ENCODE measurements at regions not wholly inside any gene's neighbourhood (a gene's known extent, or its start where the extent isn't known, plus 50 kb on each side); places are given as distances from the start of the nearest gene placed in this dataset.

GRCh38 chr5:29697785-29698414 is 1495.6 kb upstream of the CDH6 start:
- H3K79me2 ChIP-seq (ENCODE audit: low read length) = no peaks in the 10 kb centered on the region
- no peaks in the 10 kb centered on the region for H3K27me3 ChIP-seq (ENCODE audit: low read depth, low read length)
- no peak for TF ChIP-seq EZH2phosphoT487 (IDR thresholded peaks at IDR 0.05; ENCODE audit: low read depth)
- peak; percentile 65 for TF ChIP-seq CTCF (IDR thresholded peaks at IDR 0.05; ENCODE audit: low read depth, low read length)
- H4K20me1 ChIP-seq (ENCODE audit: insufficient read depth, low read length) = no peaks in the 10 kb centered on the region
- no peak overlapping the region for H3K4me3 ChIP-seq (ENCODE audit: low read length)
- no peaks in the 10 kb centered on the region for H3K4me1 ChIP-seq (ENCODE audit: low read length)
- H3K9me3 ChIP-seq (ENCODE audit: insufficient read depth, low read length) = no peaks in the 10 kb centered on the region
- peak overlapping the region; percentile 33 for H3K4me2 ChIP-seq (ENCODE audit: low read length)
- H3K36me3 ChIP-seq (replicated peaks; ENCODE audit: low read depth, low read length) = no peaks in the 10 kb centered on the region
- no peak overlapping the region for H3K27ac ChIP-seq (ENCODE audit: low read length)
- H3K9ac ChIP-seq (ENCODE audit: low read length) = no peak overlapping the region
- peak overlapping the region; percentile 62 for H2AFZ ChIP-seq (ENCODE audit: low read depth, low read length)

- no peak for TF ChIP-seq EZH2phosphoT487 (IDR thresholded peaks at IDR 0.05; ENCODE audit: low read depth)
- no peak for TF ChIP-seq CTCF (IDR thresholded peaks at IDR 0.05; ENCODE audit: low read depth, low read length)
- Histone ChIP-seq H3K4me3 (ENCODE audit: low read length) (no peak overlapping the region), H3K9ac (ENCODE audit: low read length) (no peak overlapping the region), H3K9me3 (ENCODE audit: insufficient read depth, low read length) (no peaks in the 10 kb centered on the region), H2AFZ (ENCODE audit: low read depth, low read length) (no peak overlapping the region), H3K27me3 (ENCODE audit: low read depth, low read length) (no peaks in the 10 kb centered on the region), H3K4me2 (ENCODE audit: low read length) (no peak overlapping the region), H3K4me1 (ENCODE audit: low read length) (no peaks in the 10 kb centered on the region), H4K20me1 (ENCODE audit: insufficient read depth, low read length) (no peaks in the 10 kb centered on the region), H3K36me3 (replicated peaks; ENCODE audit: low read depth, low read length) (no peaks in the 10 kb centered on the region), H3K27ac (ENCODE audit: low read length) (no peak overlapping the region), H3K79me2 (ENCODE audit: low read length) (no peaks in the 10 kb centered on the region)
Measured at GRCh38 chr5:29697278-29697677, 1496.2 kb upstream of the CDH6 start.

- Histone ChIP-seq H4K20me1 (ENCODE audit: insufficient read depth, low read length) (no peaks in the 10 kb centered on the region), H3K9me3 (ENCODE audit: insufficient read depth, low read length) (no peaks in the 10 kb centered on the region), H3K27ac (ENCODE audit: low read length) (no peak overlapping the region), H3K36me3 (replicated peaks; ENCODE audit: low read depth, low read length) (no peaks in the 10 kb centered on the region), H3K9ac (ENCODE audit: low read length) (no peak overlapping the region), H3K4me1 (ENCODE audit: low read length) (no peaks in the 10 kb centered on the region), H2AFZ (ENCODE audit: low read depth, low read length) (no peak overlapping the region), H3K27me3 (ENCODE audit: low read depth, low read length) (no peaks in the 10 kb centered on the region), H3K4me2 (ENCODE audit: low read length) (no peak overlapping the region), H3K79me2 (ENCODE audit: low read length) (no peaks in the 10 kb centered on the region), H3K4me3 (ENCODE audit: low read length) (no peak overlapping the region)
- TF ChIP-seq CTCF (IDR thresholded peaks at IDR 0.05; ENCODE audit: low read depth, low read length) (no peak), EZH2phosphoT487 (IDR thresholded peaks at IDR 0.05; ENCODE audit: low read depth) (no peak)
Measured at GRCh38 chr5:29672678-29673077, 1520.8 kb upstream of the CDH6 start.

DNA sequence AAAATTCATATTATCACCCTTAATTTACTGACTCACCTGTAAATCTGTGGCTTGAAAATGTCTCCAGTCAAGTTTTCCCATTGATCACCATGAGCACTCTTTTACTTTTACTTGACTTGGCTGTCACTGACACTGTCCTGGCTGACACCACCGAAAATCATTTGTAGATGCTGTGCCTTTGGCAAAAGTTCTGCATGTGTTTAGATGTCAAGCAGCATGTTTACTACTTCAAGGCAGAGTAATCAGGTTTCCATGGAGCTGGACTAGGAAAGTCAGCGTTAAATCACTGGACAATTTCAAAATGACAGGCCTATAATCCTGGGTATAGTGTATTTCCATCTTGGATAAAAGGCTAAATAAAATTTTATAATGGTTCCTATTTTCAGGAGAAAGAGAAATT is 1530.6 kb upstream of the CDH6 start:
- H3K36me3 ChIP-seq (replicated peaks; ENCODE audit: low read depth, low read length) = no peaks in the 10 kb centered on the region
- no peak overlapping the region for H3K27ac ChIP-seq (ENCODE audit: low read length)
- no peak overlapping the region for H3K9ac ChIP-seq (ENCODE audit: low read length)
- no peaks in the 10 kb centered on the region for H4K20me1 ChIP-seq (ENCODE audit: insufficient read depth, low read length)
- H3K4me3 ChIP-seq (ENCODE audit: low read length) = no peak overlapping the region
- H2AFZ ChIP-seq (ENCODE audit: low read depth, low read length) = no peak overlapping the region
- no peaks in the 10 kb centered on the region for H3K79me2 ChIP-seq (ENCODE audit: low read length)
- TF ChIP-seq CTCF (IDR thresholded peaks at IDR 0.05; ENCODE audit: low read depth, low read length) = no peak
- H3K4me2 ChIP-seq (ENCODE audit: low read length) = no peak overlapping the region
- H3K9me3 ChIP-seq (ENCODE audit: insufficient read depth, low read length) = no peaks in the 10 kb centered on the region
- H3K4me1 ChIP-seq (ENCODE audit: low read length) = no peaks in the 10 kb centered on the region
- H3K27me3 ChIP-seq (ENCODE audit: low read depth, low read length) = no peaks in the 10 kb centered on the region

All from OCI-LY3 (cell line).